Embryonic facial prominence (tissue), 1 donor: ENCODE measurements at regions not wholly inside any gene's neighbourhood (a gene's known extent, or its start where the extent isn't known, plus 50 kb on each side); places are given as distances from the start of the nearest gene placed in this dataset.
"Not testable (repeated sequence)": the region's sequence is repeated elsewhere in the genome, so short reads cannot be mapped to it uniquely, and the experiment has no call there.

Experiments used
- DNase-seq: peaks from one replicate; pipeline ENCODE4 v3.0.0-alpha.2; 2016; ENCODE audit errors: extremely low spot score

DNA sequence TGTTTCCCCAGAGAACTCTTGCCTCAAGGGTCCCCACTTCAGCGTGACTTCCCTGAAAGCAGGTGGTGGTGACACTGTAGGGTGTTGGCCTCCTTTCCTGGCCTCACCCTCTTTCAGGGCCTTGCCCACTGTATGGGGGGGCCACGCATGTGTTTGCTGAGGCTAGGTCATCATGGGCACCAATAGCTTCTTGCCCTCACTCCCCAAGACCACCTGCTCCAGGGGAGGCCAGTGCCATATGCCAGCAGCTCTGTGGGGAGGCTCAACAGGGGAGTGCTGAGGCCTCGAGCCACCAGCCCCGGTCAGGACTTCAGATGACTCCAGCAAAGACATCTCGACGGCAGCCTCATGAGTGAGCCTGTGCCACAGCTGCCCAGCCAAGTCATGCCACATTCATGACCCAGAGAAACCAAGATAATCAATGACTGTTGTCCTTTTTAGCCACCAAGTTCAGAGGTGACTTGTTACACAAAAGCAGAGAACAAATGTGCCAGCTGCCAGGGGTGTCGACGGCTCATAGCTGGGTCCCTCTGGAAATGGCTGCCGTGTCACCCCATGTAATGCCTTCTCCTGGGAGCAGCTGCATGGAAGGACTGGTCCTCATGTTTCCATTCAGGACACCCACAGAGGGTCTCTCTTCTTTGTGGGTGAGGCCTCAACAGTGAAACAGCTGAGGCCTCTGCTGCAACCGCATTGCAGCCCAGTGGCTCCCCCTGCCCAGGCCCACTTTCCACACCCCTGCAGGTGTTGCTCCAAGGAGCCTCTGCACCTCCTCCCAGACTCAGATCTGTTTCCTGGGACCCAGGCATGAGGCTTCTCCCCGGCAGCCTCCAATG lies 162.2 kb downstream of the LAT start:
- DNase-seq = not testable (repeated sequence)

DNA sequence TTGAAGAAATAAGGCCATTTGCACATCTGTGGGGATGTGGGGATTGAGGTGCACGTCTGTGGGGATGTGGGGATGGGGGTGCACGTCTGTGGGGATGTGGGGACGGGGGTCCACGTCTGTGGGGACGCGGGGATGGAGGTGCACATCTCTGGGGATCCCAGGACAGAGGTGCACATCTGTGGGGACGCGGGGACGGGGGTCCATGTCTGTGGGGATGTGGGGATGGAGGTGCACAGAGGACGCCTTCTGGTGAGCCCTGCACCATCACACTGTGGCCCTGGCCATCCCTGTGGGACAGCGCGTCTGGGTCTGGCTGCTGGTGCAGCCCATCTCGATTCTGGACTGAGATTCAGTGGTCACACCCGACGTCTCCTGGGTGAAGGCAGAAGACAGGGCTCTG lies 161.4 kb downstream of the LAT start:
- DNase-seq = no peak

DNA sequence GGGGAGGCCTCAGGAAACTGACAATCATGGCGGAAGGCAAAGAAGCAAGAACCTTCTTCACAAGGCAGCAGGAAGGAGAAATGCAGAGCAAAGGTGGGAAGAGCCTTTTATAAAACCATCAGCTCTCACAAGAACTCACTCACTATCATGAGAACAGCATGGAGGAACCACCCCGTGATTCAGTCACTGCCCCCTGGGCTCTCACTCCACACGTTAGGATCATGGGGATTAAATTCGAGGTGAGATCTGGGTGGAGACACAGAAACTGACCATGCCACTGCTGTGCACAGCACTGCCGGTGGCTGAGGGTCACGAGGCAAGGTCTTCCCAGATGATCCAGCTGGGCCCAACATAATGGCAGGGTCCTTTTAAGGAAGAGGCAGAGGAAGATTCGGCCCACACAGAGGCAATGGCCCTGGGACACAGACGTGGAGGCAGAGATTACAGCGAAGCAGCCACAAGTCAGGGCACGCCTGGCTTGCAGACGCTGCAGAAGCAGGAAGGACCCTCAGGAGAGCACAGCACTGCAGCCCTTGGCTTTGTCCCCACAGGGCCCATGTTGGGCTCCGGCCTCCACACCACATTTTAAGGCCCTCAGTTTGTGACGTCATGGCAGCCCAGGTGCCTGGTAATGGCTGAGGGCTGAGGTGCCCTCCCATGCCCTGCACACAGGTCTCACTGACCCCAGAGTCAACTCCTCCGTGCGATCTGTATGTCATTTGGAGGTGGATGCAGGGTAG lies 160.8 kb downstream of the LAT start:
- DNase-seq = not testable (repeated sequence)

DNA sequence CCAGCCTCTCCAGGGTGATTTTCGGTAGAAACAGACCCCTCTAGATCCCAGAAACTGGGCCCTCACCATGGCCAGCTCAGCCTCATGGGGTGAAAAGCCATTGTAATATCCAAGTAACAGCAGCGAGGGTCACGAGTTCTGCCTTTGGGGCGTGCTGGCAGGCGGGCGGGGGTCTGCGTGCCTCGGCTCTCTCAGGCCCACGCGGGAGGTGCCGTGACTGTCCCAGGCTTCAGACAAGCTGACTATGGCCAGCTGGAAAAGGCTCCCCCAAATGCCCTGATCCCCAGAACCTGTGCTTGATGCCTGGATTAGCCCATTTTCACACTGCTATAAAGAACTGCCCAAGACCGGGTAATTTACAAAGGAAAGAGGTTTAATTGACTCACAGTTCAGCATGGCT lies 160.2 kb downstream of the LAT start:
- not testable (repeated sequence) for DNase-seq

DNA sequence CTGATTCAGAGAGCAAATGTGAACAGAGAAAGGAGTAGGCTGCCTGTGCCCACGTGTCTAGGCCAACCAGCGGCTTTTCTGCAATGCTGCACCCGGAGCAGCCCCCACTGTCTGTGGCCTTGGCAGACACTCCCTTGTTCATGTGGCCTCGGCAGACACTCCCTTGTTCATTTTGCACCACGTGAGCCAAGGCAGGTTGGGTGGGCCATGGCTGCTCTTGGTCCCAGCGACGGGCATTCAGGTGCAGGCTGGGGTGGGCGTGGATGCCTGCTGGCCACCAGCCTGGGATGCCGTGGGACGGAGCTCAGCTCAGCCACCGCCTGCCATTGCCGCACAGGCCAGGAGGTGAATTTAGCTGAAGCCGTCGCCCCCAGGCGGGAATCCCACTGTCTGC lies 159.8 kb downstream of the LAT start:
- not testable (repeated sequence) for DNase-seq

DNA sequence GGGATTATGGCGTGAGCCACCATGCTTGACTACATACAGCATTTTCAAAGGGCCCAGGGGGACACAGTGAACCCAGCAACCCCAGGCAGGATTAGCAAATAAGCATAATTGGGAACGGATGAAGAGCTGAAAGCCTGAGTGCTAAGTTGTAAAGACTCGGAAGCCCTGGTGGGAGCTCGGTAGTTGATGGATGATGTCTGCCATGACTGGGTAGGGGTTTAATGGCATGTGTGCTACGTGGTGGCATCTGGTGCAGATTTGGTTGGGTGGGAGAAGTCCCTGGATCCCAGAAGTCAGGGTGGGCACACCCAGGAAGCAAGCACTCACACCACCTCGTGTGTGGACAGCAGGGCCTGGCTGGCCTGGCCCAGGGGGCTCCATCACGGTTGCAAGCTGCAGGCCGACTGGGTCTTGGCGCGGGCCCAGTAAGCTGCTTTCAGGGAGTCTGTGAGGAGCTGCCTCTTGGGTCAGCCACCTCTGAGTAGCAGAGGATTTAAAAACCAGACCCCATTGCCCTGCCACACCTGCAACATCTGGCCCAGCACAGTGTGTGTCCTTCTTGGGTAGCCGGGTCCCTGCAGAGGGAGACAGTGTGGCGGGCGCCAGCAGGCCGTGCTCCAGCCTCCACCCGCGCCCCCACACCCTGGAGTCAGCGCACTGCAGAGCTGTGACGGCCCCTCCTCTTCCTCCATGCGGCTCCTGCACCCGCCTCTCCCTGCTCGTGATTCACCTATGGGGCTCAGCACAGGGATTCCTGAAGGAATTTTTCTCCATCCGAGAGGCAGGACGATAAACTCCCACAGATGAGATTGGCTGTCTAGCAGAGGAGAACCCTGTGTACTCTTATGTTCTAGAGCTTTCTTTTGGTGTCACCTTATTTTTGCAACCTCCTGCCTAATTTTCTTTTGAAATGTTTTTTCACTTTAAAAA lies 159.2 kb downstream of the LAT start:
- DNase-seq = not testable (repeated sequence)

DNA sequence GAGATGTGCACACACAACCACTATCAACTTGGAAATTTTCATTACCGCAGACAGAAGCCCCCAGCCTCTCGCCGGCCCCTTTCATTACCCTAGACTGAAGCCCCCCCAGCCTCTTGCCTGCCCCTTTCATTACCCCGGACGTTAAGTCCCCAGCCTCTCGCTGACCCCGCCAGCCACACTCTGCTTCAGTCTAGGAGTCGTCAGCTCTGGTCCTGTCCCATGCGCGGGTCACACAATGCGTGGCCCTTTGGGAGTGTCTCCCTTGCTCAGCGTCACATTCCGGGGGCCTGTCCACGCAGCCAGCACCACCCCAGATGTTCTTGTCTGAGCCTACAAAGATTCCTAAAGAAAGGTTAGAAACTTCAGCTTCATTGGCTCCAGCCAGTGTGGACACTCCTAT lies 157.7 kb downstream of the LAT start:
- not testable (repeated sequence) for DNase-seq

DNA sequence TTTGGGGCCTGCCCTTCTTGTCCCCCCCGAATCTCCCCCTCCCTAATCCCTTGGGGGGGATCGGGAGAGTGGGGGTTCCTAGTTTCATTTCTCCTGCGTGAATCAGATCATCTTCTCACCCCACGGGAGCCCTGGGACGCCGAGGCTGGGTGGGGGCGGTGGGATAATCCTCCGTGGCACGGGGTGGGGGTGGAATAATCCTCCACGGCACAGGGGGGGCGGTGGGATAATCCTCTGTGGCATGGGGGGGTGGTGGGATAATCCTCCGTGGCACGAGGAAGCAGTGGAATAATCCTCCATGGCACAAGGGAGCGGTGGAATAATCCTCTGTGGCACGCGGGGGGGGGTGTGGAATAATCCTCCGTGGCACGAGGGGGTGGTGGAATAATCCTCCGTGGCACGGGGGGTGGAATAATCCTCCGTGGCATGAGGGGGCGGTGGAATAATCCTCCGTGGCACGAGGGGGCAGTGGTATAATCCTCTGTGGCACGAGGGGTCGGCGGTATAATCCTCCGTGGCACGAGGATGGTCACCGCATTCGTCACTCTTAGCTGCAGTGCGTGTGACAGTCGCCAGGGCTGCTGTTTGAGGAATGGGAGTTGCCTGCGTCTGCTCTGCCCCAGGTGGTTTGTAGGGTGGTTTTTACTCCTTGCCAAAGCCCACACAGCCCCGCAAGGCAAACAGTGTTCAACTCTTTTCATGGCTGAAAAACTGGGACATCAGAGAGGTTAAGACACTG lies 156.9 kb downstream of the LAT start:
- DNase-seq = no peak

DNA sequence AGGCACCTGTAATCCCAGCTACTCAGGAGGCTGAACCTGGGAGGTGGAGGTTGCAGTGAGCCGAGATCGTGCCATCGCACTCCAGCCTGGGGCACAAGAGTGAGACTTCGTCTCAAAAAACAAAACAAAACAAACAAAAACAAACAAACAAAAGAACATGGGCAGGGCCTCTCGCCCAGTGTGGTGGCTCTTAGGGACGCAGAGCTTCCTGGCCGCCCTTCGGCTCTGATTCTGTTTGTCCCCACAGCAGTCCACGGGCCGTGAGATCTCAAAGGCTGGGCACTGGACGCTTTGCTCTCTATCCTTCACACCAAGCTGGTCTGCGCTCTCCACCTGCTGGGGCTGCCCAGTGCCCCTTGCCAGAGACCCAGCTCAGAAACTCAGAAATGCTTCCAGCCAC lies 156.3 kb downstream of the LAT start:
- not testable (repeated sequence) for DNase-seq

DNA sequence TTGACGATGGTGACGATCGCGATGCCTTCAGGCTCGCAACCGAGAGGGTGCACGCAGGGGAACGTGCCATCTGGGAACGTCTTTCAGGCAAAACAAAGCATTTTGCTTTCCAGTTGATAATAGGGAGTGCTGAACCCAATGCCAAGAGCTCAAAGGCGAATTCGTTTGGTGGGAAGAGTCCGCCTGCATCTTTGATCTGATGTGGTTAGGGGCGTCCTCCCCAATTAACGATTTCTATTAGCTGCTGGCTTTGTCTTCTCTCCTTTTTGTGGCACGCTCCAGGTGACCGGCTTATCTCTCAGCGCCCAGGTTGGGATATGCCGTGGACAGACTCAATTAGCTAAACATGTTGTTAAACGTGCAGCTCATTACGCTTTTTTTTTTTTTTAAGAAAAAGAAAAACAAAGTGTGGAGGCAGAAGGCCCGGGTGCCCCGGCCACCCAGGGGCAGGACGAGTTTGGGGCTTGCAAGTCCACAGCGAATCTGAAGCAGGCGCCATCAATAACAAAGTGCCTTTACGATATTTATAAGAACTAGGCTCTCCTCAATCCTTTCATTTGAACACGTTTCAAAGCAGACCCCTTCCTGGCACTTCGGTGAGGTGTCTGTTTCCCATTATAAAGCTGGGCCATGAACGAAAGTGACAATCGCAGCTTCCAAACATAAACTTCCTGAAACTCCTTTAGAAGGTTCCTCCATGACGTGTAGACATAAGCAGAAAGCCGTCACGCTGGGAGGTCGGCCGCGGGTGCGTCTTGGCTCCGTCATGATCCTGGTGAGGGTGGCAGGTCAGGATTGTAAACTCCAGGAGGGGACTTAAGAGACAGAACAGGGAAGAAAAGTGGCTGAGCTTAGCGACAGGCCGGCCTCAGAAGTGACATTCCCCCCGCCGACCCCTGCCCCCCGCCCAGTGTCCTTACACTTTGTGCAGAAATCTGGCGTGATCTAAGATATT lies 155.3 kb downstream of the LAT start:
- not testable (repeated sequence) for DNase-seq

DNA sequence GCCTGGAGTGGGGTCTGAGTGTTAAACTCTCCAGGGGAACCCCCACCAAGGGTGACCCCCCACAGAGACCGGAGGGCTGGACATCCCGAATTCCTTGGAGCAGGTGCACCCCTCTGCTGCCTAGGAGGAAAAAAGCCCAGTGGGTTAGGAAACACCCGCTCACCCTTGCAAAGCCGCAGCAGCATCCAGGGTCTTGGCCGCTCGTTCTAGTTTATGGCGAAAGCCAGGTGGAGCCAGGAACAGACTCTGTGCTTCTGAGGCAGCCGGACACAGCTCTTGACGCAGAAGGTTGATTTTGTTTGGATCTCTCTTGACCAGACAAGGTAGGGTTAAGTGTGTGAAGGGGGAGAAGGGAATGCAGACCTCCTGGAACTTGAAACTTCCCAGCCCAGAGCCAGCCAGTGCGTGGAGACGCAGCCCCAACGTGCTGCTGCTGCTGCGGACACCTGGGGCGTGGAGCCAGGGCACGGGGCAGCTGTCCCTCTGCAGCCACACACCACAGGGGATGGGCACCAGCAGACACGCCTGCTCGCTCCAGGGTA lies 154.5 kb downstream of the LAT start:
- DNase-seq = no peak

DNA sequence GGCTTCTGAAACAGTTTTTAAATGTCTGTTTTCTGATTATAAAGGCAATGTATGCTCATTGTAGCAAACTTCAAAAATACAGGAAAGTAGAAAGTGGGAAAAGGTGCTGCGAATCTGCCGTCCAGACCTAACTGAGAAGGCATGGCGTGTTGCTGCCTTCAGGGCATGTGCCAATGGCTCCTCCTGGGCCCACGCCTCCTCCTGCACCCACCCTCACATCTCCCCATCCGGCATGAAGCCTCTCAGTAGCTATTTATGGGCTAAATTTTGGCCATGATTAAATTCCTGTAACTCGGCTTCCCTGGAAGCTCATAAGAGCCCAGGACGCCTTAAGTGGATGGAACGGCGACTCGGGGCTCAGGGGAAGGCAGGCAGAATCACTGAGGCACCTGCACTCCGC lies 153.8 kb downstream of the LAT start:
- DNase-seq = not testable (repeated sequence)

DNA sequence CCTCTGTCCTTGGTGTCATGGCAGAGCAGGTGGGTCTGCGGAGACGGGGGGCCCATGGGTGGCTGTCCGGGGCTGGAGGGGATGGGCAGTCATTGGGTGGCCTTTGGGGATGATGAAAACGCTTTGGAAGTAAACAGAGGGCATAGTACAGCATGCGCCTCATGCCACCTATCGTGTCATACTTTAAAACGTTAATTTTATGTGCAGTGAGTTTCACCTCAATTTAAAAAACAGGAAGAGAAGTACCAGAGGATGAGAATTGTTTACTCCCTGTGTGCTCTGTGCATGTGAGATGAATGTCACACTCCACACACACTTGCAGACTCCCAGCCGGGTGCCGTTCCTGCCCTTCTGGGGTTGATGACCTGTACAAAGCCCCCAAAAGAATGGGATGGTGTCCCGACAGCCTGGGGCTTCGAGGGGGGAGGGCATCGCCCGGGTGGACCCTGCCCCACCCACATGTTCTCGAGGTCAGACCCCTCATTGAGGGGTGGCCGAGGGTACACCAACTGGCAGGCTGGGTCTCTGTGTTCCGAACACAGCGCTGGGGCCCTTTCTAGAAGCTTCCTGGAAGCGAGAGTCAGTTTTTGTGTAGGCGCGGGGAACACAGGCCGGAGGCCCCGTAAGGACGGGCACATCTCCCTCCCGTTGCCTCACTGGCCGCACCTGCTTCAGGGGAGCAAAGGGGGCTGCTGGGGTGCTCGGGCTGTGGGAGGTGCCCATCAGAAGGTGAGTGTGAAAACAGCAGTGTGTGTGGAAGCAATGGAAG lies 153.2 kb downstream of the LAT start:
- not testable (repeated sequence) for DNase-seq

DNA sequence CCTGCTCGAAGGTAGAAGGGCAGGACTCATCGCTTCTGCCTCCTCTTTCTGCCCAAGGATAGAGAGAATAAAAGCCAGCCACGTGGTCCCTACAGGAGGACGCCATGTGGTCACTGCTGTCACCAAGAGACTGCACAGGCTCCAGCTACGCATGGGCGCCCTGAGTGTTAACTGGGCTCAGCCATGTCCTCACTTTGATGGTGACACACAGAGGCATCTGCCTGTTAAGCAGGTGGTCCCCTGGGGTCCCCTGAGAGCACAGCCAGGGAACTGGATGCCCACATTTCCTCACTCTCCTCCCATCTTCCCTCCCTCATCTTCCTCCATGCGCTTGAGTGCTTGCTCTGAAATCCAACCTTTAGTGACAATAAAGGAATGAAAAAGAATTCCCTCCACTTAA lies 152.6 kb downstream of the LAT start:
- not testable (repeated sequence) for DNase-seq

DNA sequence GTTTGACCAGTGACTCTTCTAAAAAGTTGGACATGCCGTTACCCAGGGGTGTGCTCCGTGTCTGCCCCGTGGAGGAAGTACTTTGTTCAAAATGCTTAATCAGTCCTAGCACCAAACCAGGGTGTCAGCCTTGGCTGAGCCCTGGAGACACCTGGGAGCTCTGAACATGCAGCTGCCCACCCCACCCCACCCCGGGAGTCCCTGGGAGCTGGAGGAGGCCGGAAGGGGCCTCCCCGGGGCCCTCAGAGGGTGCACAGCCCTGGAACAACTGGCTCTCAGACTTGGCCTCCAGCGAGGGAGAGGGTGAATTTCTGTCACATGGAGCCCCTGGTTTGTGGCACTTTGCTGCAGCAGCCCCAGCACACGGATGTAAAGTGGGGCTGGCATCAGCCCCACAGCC lies 152.1 kb downstream of the LAT start:
- DNase-seq = not testable (repeated sequence)

DNA sequence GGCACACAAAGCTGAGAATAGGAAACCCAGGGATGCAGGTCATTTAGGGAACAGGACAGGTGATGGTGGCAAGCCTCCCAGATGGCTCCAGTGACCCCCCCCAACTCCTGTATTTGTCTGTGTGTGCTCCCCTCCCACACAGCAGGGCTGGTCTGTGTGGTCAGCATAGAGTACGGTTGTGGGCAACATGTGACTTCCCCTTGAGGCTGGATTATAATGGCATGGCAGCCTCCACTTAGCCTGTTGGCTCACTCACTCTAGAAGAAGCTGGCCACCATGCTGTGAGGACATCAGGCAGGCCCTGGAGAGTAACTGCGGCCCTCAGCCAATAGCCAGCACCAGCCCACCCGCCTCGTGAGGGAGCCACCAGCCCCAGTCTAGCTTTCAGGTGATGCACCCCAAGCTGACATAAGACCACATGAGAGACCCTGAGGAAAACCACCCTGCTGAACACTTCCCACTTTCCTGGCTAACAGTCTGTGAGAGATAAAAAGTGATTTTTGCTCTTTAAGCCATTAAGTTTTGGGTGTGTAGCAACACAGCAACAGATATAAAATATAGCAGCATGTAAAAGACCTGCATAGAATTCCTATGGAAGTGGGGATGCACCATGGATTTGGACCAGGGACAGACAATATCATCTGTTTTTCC lies 151.3 kb downstream of the LAT start:
- not testable (repeated sequence) for DNase-seq

DNA sequence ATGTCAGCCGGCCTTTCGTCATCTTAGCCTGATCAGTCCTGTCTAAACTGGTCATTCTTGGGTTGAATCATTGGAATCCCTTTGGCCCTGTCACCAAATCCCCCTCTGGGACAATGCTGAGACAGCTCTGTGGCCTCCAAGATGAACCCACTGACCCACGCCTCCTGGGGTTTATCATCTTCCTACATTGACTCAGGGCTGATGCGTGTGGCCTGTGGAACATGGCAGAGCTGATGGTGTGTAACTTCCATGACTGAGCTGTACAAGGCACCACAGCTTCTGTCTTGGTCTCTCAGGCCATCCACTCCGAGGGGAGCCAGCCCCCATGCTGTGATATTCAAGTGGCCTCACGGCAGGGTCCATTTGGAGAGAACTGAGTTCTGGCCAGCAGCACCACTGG lies 150.2 kb downstream of the LAT start:
- not testable (repeated sequence) for DNase-seq

DNA sequence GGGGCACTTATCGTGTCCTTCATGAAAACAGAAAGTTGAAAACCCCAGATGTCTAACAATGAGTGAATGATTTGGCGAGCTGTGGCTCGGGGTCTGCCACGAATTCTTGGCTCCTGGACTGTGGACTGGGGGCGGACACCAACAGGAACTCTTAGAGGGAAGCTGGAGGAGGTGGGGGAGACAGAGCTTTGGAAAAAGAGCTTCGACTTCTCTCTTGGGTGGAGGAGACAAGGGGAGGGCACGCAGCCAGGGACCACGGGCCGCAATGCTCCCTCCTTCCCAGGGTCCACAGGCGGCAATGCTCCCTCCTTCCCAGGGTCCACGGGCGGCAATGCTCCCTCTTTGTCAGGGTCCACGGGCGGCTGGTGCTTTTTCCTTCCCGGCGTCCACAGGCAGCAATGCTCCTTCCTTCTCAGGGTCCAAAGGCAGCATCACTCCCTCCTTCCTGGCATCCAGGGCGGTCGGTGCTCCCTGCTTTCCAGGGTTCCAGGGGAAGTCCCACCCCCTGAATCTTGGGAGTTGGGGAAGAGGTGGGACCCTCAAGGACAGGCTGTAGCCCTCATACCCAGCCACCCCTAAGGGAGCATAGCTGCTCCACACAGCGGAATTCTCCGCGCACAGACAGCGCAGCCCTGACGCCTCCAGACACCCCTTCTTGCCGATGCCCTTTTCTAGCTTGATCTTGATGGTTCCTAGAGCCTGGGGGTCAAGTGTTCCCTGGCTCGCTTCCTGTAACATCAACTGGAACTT lies 149.0 kb downstream of the LAT start:
- DNase-seq = not testable (repeated sequence)
